Activated T-cell treated with anti-CD3 and anti-CD28 coated beads, Interleukin-2, amount 50 U/mL, for 4 hours (primary cell): ENCODE measurements at regions not wholly inside any gene's neighbourhood (a gene's known extent, or its start where the extent isn't known, plus 50 kb on each side); places are given as distances from the start of the nearest gene placed in this dataset.
"Not testable (repeated sequence)": the region's sequence is repeated elsewhere in the genome, so short reads cannot be mapped to it uniquely, and the experiment has no call there.

Experiments
- ATAC-seq, 2 donors: fragments of 200-7000 bp; cut with Tn5 transposase; one replicate each; pipeline ENCODE4 v1.10.0; 2021
- DNase-seq: peaks from one replicate; pipeline ENCODE4 v3.0.0-alpha.2; 2020
- H3K27me3 Mint-ChIP-seq: one replicate; pipeline ENCODE4 v1.8.0; 2021; ENCODE audit warnings: low read depth, mixed read lengths
- H3K36me3 Mint-ChIP-seq: one replicate; pipeline ENCODE4 v1.8.0; 2022; ENCODE audit warnings: mixed read lengths; ENCODE audit not compliant: insufficient read depth
- H3K4me1 Mint-ChIP-seq: one replicate; pipeline ENCODE4 v1.8.0; 2021; ENCODE audit warnings: low read depth, mixed read lengths
- H3K4me3 Mint-ChIP-seq: one replicate; pipeline ENCODE4 v1.8.0; 2021; ENCODE audit warnings: mild to moderate bottlenecking, moderate library complexity, mixed read lengths
- H3K9me3 Mint-ChIP-seq: one replicate; pipeline ENCODE4 v1.8.0; 2021; ENCODE audit warnings: mixed read lengths

DNA sequence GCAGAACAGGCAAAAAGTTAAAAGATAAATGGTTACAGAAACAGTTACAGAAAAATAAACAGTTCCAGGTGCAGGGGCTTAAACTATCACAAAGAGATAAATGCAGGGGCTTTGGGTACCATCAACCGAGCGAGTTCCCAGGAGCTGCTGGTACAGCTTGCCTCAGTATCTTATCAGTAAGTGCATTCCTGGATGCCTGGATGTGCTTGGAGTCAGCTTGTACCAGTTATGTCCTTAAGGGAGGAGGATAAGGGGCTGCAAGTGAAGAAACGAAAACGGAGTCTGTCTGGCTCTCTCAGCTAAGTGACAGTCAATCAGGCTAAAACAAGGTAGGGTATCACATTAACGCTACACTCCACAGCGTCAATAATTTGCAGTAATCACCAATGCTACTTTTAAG lies 79.3 kb upstream of the GRIN2A start:
- not testable (repeated sequence) for H3K27me3 Mint-ChIP-seq, DNase-seq, H3K9me3 Mint-ChIP-seq, H3K36me3 Mint-ChIP-seq, H3K4me1 Mint-ChIP-seq, ATAC-seq, H3K4me3 Mint-ChIP-seq

DNA sequence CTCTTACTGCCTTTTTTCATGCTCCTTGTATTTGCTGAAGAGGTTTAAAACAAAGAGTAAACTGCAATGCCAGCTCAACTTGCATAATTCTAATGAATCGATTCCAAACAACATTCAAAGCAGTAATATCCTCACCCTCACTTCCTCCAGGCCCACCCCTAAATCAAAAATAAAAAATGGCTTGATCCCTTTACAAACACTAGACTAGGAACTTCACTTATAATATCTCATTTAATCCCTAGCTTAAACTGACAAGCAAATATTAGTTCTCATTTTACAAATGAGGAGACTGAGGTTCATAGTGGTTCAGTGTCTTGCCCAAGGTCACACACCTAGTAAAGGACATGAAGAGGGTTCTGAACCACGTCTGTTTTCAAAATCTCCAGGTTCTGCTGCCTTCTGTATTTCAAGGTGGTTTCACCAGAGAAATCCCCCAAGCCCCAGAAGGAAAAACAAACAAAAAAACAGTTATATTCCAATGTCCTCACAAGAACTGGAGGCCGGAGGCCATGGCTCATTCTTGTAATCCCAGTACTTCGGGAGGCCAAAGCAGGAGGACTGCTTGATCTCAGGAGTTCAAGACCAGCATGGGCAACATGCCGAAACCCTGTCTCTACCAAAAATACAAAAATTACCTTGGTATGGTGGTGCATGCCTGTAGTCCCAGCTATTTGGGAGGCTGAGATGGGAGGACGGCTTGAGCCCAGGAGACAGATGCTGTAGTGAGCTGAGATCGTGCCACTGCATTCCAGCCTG lies 80.3 kb upstream of the GRIN2A start:
- no peaks in the 10 kb centered on the region for H3K9me3 Mint-ChIP-seq
- H3K4me3 Mint-ChIP-seq, result no peak overlapping the region
- H3K4me1 Mint-ChIP-seq, result peaks cover 10% of the 10 kb centered on the region
- no peak for DNase-seq
- no peak for ATAC-seq
- H3K36me3 Mint-ChIP-seq, result no peaks in the 10 kb centered on the region
- no peaks in the 10 kb centered on the region for H3K27me3 Mint-ChIP-seq

DNA sequence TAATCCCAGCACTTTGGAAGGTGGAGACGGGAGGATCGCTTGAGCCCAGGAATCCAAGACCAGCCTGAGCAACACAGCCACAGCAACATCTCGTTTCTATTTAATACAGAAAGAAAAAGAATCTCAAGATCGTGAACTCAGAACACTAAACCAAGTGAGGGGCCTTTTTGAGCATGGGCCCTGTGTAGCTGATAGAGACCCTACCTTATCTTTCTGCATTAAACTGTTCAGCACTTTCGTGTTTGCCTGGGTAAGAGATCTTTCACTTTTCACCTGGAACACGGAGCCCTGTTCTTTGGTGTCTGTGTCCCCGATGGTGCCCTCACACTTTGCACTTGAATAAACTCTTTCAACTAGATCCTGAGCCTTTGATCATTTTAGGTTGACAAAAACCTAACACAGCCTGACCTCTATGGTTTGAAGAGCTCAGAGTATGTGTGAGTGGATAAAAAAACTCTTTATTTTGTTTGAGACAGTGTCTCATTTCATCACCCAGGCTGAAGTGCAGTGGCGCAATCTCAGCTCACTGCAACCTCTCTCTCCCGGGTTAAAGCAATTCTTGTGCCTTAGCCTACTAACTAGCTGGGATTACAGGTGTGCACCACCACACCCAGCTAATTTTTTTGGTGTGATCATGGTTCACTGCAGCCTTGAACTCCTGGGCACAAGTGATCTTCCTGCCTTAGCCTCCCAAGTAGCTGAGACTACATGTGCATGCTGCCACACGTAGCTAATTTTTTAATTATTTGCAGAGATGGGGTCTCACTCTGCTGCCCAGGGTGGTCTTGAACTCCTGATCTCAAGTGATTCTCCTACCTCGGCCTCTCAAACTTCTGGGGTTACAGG lies 83.8 kb upstream of the GRIN2A start:
- no peak for DNase-seq
- Mint-ChIP-seq H3K4me1 (peaks cover 10% of the 10 kb centered on the region), H3K36me3 (no peaks in the 10 kb centered on the region), H3K27me3 (no peaks in the 10 kb centered on the region), H3K4me3 (no peak overlapping the region), H3K9me3 (peaks cover 4% of the 10 kb centered on the region)
- no peak for ATAC-seq

DNA sequence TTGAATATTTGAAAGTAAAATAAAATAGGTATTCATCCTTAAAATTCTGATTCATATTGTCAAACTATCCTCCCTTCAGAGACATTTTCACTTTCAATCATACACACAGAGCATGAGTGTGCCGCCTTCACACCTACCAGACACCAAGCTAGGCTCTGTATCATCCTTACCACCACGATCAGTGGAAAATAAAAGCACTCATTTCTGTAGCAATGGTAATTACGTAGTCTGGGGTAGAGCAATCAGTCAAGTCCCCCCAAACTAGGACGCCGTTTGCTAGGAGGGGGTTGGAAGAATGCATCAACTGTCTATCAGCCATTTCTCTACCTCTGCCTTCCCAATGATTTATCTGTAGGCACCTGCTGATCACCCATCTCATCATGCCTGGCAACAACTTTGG lies 84.6 kb upstream of the GRIN2A start:
- no peak overlapping the region for H3K4me3 Mint-ChIP-seq
- peaks cover 10% of the 10 kb centered on the region for H3K4me1 Mint-ChIP-seq
- H3K27me3 Mint-ChIP-seq, result no peaks in the 10 kb centered on the region
- peak; percentile 98 to 99 for ATAC-seq
- peaks cover 4% of the 10 kb centered on the region for H3K9me3 Mint-ChIP-seq
- no peak for DNase-seq
- H3K36me3 Mint-ChIP-seq, result no peaks in the 10 kb centered on the region

DNA sequence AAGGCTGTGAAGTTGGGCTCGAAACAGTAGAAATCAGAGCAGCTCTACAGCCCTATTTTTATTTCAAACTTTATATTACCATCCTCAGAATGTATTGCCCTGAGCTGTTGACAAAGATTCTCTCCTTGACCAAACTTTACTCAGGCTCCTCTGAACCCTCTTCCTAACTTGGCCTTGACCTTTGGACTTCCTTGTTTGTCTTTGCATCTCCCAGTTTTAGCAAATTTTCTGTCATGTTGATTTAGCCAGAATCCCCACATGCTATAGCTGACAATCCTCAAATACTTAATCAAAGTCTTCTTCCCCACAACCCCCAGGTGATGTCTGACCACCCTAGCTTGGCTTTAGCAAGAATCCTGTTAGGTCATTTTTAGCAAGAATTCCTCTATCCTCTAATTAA lies 87.4 kb upstream of the GRIN2A start:
- peaks cover 11% of the 10 kb centered on the region for H3K4me1 Mint-ChIP-seq
- no peaks in the 10 kb centered on the region for H3K36me3 Mint-ChIP-seq
- no peak overlapping the region for H3K4me3 Mint-ChIP-seq
- ATAC-seq (no peak), DNase-seq (no peak)
- peaks cover 4% of the 10 kb centered on the region for H3K9me3 Mint-ChIP-seq
- H3K27me3 Mint-ChIP-seq, result no peaks in the 10 kb centered on the region

DNA sequence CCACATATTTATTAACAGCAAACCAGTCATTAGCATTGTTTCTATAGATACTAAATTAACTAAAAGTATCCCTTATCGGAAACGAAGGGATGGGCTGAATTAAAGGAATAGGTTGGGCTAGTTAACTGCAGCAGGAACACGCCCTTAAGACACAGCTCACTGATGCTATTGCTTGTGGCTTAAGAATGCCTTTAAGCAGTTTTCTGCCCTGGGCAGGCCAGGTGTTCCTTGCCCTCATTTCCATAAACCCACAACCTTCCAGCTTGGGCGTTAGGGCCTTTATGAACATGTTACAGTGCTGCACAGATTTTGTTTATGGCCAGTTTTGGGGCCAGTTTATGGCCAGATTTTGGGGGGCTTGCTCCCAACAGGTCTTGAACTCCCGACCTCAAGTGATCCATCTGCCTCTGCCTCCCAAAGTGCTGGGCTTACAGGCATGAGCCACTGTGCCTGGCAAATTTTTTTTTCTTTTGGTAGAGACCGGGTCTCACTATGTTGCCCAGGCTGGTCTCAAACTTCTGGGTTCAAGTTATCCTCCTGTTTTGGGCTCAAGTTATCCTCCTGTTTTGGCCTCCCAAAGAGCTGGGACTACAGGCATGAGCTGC lies 90.1 kb upstream of the GRIN2A start:
- not testable (repeated sequence) for H3K4me3 Mint-ChIP-seq, ATAC-seq, H3K9me3 Mint-ChIP-seq, H3K36me3 Mint-ChIP-seq, H3K27me3 Mint-ChIP-seq, DNase-seq
- peaks cover 11% of the 10 kb centered on the region for H3K4me1 Mint-ChIP-seq

DNA sequence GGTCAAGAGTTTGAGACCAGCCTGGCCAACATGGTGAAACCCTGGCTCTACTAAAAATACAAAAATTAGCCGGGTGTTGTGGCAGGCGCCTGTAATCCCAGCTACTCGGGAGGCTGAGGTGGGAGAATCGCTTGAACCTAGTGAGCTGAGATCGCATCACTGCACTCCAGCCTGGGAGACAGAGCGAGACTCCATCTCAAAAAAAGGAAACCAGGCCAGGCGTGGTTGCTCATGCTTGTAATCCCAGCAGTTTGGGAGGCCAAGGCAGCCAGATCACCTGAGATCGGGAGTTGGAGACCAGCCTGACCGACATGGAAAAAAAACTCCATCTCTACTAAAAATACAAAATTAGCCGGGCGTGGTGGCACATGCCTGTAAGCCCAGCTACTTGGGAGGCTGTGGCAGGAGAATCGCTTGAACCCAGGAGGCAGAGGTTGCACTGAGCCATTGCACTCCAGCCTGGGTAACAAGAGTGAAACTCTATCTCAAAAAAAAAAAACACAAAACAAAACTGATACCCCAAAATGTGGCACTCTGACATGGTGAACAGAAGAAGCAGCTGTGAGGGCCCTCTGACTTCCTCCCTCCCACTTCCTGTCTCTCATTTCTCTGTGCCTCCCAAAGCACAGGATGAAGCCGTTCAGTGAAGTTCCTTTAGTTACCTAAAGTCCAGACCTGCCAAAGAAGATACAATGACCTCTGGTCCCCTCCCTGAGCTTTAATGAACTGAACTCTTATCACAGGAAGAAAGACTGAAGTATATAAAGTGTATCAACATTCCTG lies 93.2 kb upstream of the GRIN2A start:
- Mint-ChIP-seq H3K4me1 (peaks cover 11% of the 10 kb centered on the region), H3K9me3 (peaks cover 15% of the 10 kb centered on the region)
- H3K27me3 Mint-ChIP-seq, H3K36me3 Mint-ChIP-seq, H3K4me3 Mint-ChIP-seq, DNase-seq: not testable (repeated sequence)
- ATAC-seq, result peak; percentile 40 to 43

DNA sequence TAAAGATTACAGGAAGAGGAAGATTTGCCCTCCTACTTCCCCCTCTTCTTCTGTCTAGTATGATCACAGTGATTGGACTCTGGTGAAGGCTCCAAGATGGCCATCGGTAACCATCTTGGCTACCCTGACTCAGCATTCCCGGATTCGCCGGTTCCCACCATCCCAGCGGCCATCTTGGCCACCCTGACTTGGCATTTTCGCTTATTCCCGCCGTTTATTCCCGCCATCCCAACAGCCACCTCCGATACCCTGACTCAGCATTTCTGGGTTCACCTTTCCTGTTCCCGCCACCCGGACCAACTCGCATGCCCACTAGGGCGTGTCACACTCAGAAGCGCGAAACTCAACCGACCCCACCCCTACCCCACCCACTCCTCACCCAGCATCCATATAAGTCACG lies 95.4 kb upstream of the GRIN2A start:
- Mint-ChIP-seq H3K4me1 (peaks cover 11% of the 10 kb centered on the region), H3K27me3 (no peaks in the 10 kb centered on the region), H3K36me3 (no peaks in the 10 kb centered on the region), H3K9me3 (peaks cover 12% of the 10 kb centered on the region), H3K4me3 (no peak overlapping the region)
- DNase-seq, result no peak
- no peak for ATAC-seq

DNA sequence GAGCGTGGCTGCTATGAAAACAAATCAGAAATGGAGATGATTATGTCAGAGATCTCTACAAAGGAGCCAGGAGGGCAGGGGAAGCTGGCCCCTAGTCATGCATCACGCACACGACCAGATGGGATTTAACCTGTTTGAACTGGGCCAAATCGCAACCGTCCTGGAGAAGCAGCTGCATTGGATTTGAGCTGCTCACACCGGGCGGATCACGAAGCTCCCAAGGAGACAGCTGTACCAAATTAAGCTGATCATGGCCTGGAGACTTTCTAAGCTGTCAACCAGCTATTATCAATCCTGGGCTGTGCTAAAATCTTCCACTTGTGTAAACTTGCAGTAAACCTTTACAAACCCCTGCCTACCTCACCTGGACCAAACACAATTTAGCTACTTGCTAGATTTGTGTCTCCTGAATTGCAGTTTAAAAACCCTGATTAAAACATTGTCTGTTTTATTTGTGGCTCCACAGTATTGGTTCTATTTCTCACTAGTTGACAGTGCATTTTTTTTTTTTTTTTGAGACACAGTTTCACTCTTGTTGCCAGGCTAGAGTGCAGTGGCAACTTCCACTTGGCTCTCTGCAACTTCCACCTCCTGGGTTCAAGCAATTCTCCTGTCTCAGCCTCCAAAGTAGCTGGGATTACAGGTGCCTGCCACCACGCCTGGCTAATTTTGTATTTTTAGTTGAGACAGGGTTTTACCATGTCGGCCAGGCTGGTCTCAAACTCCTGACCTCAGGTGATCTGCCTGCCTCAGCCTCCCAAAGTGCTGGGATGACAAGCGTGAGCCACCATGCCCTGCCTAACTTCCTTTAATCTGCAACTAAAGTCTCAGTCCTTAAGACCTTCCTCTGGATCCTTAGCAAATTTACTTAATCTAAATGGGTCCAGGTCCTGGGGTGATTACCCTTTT lies 98.3 kb upstream of the GRIN2A start:
- H3K9me3 Mint-ChIP-seq, result peaks cover 12% of the 10 kb centered on the region
- no peak overlapping the region for H3K4me3 Mint-ChIP-seq
- H3K36me3 Mint-ChIP-seq, result no peaks in the 10 kb centered on the region
- DNase-seq, result no peak
- H3K4me1 Mint-ChIP-seq, result peaks cover 6% of the 10 kb centered on the region
- no peaks in the 10 kb centered on the region for H3K27me3 Mint-ChIP-seq
- no peak for ATAC-seq

DNA sequence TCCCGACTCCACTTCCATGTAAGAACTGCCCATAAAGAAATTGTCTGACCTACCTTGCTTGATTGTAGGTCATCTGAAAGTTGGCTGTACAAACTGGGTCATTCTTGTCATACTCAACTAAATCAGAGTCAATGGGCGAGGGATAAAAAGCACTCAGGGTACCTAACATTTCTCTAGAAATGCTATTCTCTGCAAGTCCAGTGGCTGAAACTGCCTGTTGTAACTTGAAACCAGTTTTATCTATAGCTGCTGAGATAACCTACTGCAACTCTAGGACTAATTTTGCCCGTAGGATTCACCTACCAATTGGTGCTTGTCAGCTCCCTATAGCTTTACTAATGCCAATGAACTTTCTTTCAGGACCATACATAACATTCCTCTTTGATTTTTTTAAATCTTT lies 100.1 kb upstream of the GRIN2A start:
- Mint-ChIP-seq H3K27me3 (no peaks in the 10 kb centered on the region), H3K9me3 (peaks cover 8% of the 10 kb centered on the region), H3K4me3 (no peak overlapping the region), H3K4me1 (no peaks in the 10 kb centered on the region), H3K36me3 (no peaks in the 10 kb centered on the region)
- no peak for DNase-seq
- ATAC-seq, result no peak

DNA sequence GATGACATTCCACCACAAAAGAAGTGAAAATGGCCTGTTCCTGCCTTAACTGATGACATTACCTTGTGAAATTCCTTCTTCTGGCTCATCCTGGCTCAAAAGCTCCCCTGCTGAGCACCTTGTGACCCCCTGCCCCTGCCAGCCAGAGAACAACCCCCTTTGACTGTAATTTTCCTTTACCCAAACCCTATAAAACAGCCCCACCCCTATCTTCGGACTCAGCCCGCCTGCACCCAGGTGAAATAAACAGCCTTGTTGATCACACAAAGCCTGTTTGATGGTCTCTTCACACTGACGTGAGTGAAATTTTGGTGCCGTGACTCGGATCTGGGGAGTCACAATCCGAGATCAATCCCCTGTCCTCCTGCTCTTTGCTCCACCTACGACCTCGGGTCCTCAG lies 101.0 kb upstream of the GRIN2A start:
- H3K9me3 Mint-ChIP-seq, H3K4me3 Mint-ChIP-seq, DNase-seq, H3K36me3 Mint-ChIP-seq, ATAC-seq, H3K27me3 Mint-ChIP-seq, H3K4me1 Mint-ChIP-seq: not testable (repeated sequence)

DNA sequence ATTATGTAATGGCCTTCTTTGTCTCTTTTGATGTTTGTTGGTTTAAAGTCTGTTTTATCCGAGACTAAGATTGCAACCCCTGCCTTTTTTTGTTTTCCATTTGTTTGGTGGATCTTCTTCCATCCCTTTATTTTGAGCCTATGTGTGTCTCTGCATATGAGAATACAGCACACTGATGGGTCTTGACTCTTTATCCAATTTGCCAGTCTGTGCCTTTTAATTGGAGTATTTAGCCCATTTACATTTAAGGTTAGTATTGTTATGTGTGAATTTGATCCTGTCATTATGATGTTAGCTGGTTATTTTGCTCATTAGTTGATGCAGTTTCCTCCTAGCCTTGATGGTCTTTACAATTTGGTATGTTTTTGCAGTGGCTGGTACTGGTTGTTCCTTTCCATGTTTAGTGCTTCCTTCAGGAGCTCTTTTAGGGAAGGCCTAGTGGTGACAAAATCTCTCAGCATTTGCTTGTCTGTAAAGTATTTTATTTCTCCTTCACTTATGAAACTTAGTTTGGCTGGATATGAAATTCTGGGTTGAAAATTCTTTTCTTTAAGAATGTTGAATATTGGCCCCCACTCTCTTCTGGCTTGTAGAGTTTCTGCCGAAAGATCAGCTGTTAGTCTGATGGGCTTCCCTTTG lies 95.3 kb upstream of the ATF7IP2 start:
- H3K4me1 Mint-ChIP-seq, H3K36me3 Mint-ChIP-seq, ATAC-seq, DNase-seq, H3K4me3 Mint-ChIP-seq, H3K27me3 Mint-ChIP-seq: not testable (repeated sequence)
- peaks cover 18% of the 10 kb centered on the region for H3K9me3 Mint-ChIP-seq

DNA sequence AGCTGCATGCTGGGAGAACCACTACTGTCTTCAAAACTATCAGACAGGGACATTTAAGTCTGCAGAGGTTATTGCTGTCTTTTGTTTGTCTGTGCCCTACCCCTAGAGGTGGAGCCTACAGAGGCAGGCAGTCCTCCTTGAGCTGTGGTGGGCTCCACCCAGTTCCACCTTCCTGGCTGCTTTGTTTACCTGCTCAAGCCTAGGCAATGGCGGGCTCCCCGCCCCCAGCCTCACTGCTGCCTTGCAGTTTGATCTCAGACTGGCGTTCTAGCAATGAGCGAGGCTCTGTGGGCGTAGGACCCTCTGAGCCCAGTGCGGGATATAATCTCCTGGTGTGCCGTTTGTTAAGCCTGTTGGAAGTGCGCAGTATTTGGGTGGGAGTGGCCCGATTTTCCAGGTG lies 93.7 kb upstream of the ATF7IP2 start:
- H3K9me3 Mint-ChIP-seq, result peaks cover 18% of the 10 kb centered on the region
- ATAC-seq, DNase-seq, H3K4me1 Mint-ChIP-seq, H3K4me3 Mint-ChIP-seq, H3K27me3 Mint-ChIP-seq, H3K36me3 Mint-ChIP-seq: not testable (repeated sequence)
